ENCODE measurements at regions not wholly inside any gene's neighbourhood (a gene's known extent, or its start where the extent isn't known, plus 50 kb on each side); places are given as distances from the start of the nearest gene placed in this dataset.

DNA sequence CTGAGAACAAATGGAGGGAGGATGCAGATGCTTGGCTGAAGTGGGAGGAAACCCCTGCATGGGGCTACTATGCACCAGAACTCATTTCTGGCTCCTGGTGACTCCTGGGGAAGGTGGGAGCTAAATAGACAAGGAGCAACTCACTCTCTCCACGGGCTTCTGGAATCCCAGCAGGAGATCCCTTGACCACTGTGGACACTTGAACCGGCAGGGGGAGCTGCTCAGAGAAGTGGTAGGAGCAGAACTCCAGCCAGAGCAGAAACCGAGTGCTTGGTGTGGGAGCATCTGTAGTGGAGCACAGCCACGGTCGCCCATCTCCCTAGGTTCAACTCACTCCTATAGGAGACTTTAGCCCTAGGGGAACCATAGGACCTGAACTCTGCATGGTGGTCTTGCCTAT lies 205.6 kb upstream of the GJB5 start:
- Histone ChIP-seq H3K4me2 (ENCODE audit: insufficient read depth, low read length) (no peak overlapping the region), H3K79me2 (ENCODE audit: control insufficient read depth, insufficient read depth, low read length) (no peaks in the 10 kb centered on the region), H3K9me1 (ENCODE audit: control insufficient read depth, insufficient read depth, low read length) (no peaks in the 10 kb centered on the region), H3K36me3 (ENCODE audit: control insufficient read depth, insufficient read depth, low read length) (no peaks in the 10 kb centered on the region), H3K9me3 (replicated peaks; ENCODE audit: control insufficient read depth, insufficient read depth, low read depth, low read length) (no peaks in the 10 kb centered on the region), H3K27me3 (ENCODE audit: control insufficient read depth in 2 of 2, insufficient read depth in 2 of 2, low read length in 2 of 2) (no peaks in the 10 kb centered on the region), H2AFZ (ENCODE audit: low read depth, low read length) (no peak overlapping the region), H3K4me3 (no peak overlapping the region), H3K9ac (ENCODE audit: insufficient read depth in 1 of 2, low read depth in 2 of 2, low read length in 2 of 2) (no peak overlapping the region), H3K4me1 (replicated peaks in 1 of 2; ENCODE audit: control insufficient read depth in 2 of 2, insufficient read depth in 2 of 2, low read length in 2 of 2) (no peaks in the 10 kb centered on the region), H3K27ac (ENCODE audit: extremely low read depth, low read depth, low read length) (no peak overlapping the region), H4K20me1 (replicated peaks; ENCODE audit: control insufficient read depth, insufficient read depth, low read length) (no peaks in the 10 kb centered on the region)
- TF ChIP-seq, protein P1, sequence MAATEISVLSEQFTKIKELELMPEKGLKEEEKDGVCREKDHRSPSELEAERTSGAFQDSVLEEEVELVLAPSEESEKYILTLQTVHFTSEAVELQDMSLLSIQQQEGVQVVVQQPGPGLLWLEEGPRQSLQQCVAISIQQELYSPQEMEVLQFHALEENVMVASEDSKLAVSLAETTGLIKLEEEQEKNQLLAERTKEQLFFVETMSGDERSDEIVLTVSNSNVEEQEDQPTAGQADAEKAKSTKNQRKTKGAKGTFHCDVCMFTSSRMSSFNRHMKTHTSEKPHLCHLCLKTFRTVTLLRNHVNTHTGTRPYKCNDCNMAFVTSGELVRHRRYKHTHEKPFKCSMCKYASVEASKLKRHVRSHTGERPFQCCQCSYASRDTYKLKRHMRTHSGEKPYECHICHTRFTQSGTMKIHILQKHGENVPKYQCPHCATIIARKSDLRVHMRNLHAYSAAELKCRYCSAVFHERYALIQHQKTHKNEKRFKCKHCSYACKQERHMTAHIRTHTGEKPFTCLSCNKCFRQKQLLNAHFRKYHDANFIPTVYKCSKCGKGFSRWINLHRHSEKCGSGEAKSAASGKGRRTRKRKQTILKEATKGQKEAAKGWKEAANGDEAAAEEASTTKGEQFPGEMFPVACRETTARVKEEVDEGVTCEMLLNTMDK (IDR thresholded peaks at IDR 0.05; ENCODE audit: borderline replicate concordance, insufficient read depth, low read depth, low read length, poor library complexity, severe bottlenecking), result peak; percentile 69
- 0 out of 2 replicates have a peak, but pooled peaks have one; percentile 21 for TF ChIP-seq SMC3 (conservative IDR thresholded peaks at IDR 0.05; ENCODE audit: insufficient read depth, low read depth, low read length)
- TF ChIP-seq PHB (CRISPR knock-in tag; IDR thresholded peaks at IDR 0.05), result no peak
- TF ChIP-seq, protein P2, sequence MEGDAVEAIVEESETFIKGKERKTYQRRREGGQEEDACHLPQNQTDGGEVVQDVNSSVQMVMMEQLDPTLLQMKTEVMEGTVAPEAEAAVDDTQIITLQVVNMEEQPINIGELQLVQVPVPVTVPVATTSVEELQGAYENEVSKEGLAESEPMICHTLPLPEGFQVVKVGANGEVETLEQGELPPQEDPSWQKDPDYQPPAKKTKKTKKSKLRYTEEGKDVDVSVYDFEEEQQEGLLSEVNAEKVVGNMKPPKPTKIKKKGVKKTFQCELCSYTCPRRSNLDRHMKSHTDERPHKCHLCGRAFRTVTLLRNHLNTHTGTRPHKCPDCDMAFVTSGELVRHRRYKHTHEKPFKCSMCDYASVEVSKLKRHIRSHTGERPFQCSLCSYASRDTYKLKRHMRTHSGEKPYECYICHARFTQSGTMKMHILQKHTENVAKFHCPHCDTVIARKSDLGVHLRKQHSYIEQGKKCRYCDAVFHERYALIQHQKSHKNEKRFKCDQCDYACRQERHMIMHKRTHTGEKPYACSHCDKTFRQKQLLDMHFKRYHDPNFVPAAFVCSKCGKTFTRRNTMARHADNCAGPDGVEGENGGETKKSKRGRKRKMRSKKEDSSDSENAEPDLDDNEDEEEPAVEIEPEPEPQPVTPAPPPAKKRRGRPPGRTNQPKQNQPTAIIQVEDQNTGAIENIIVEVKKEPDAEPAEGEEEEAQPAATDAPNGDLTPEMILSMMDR (IDR thresholded peaks at IDR 0.05 in 2 of 3, conservative IDR thresholded peaks at IDR 0.05 in 1 of 3; ENCODE audit: insufficient read depth in 2 of 3, low read depth in 1 of 3, low read length in 3 of 3), result peak; percentile 38 to 55 (median 49); a peak in 5 of 6 replicates
- TF ChIP-seq TRIM24 (IDR thresholded peaks at IDR 0.05), result no peak
- no peak for TF ChIP-seq ZNF696 (CRISPR knock-in tag; conservative IDR thresholded peaks at IDR 0.05)
- no TSS peak for BruUV-seq (replicated peaks)
- FAIRE-seq (no peak), DNase-seq (ENCODE audit: extremely low read depth in 1 of 4, low spot score in 3 of 4) (peak in 2 of 4 experiments; percentile 32 to 42), ATAC-seq (peak; percentile 82)
- WGBS (ENCODE audit: insufficient coverage, low coverage, missing lambda C conversion rate), result 0% methylated on average over 5 of the region's 5 CpGs
- POLR2A ChIA-PET, result interaction anchor here (0.6 kb wide), 1 partner anchor 504 kb away, joined by 5 read pairs; no protein-coding TSS in a partner anchor
- intact Hi-C loops (cut with micrococcal nuclease), result no loop called here
- CTCF ChIA-PET (ENCODE audit: low intra/inter-chr PET ratio), result interaction anchor here (1.3 kb wide), 1 partner anchor 49 kb away, joined by 3 read pairs; no protein-coding TSS in a partner anchor
- in situ Hi-C loops (cut with MboI), result no loop called here

Measured in K562 (cell line).